Trophoblast cell (in vitro differentiated cells and primary cell): ENCODE measurements at regions not wholly inside any gene's neighbourhood (a gene's known extent, or its start where the extent isn't known, plus 50 kb on each side); places are given as distances from the start of the nearest gene placed in this dataset.
"Not testable (repeated sequence)": the region's sequence is repeated elsewhere in the genome, so short reads cannot be mapped to it uniquely, and the experiment has no call there.

Source experiments
- DNase-seq, 2 donors: peaks; one replicate each; pipeline ENCODE4 v3.0.0-alpha.2; 2016
- H2AFZ ChIP-seq: 2 replicates; pipeline ENCODE4 v1.6.1; 2013; ENCODE audit warnings: low read length, moderate library complexity, mild to moderate bottlenecking; ENCODE audit not compliant: insufficient read depth, poor library complexity
- H2AK5ac ChIP-seq: 2 replicates; pipeline ENCODE4 v1.6.1; 2013; ENCODE audit warnings: mild to moderate bottlenecking, low read length
- H2BK120ac ChIP-seq: 2 replicates; pipeline ENCODE4 v1.6.1; 2013; ENCODE audit warnings: low read length, mild to moderate bottlenecking, moderate library complexity; ENCODE audit not compliant: insufficient read depth, poor library complexity
- H2BK12ac ChIP-seq: 2 replicates; pipeline ENCODE4 v1.6.1; 2013; ENCODE audit warnings: mild to moderate bottlenecking, low read length, moderate library complexity
- H2BK5ac ChIP-seq: 2 replicates; pipeline ENCODE4 v1.6.1; 2013; ENCODE audit warnings: low read length, low read depth, moderate library complexity, mild to moderate bottlenecking; ENCODE audit not compliant: poor library complexity
- H3K14ac ChIP-seq: 2 replicates; pipeline ENCODE4 v1.6.1; 2013; ENCODE audit warnings: mild to moderate bottlenecking, low read length
- H3K18ac ChIP-seq: 2 replicates; pipeline ENCODE4 v1.6.1; 2013; ENCODE audit warnings: mild to moderate bottlenecking, low read length
- H3K23ac ChIP-seq: 2 replicates; pipeline ENCODE4 v1.6.1; 2013; ENCODE audit warnings: low read length
- H3K27ac ChIP-seq: 2 replicates; pipeline ENCODE4 v1.5.1; 2013; ENCODE audit warnings: low read depth, mild to moderate bottlenecking, inconsistent platforms, low read length, moderate library complexity
- H3K27me3 ChIP-seq: 2 replicates; pipeline ENCODE4 v1.6.1; 2013; ENCODE audit warnings: inconsistent platforms, mild to moderate bottlenecking, low read length, moderate library complexity; ENCODE audit not compliant: insufficient read depth
- H3K36me3 ChIP-seq, 2 experiments: 1 replicate in 1 of 2; 2 replicates in 1 of 2; pipeline ENCODE4 v1.6.1; 2013; ENCODE audit warnings: low read length in 2 of 2, mild to moderate bottlenecking in 2 of 2, moderate library complexity in 1 of 2; ENCODE audit not compliant: insufficient read depth in 2 of 2, control insufficient read depth in 1 of 2
- H3K4ac ChIP-seq: 2 replicates; pipeline ENCODE4 v1.6.1; 2013; ENCODE audit warnings: low read depth, mild to moderate bottlenecking, low read length, moderate library complexity
- H3K4me1 ChIP-seq, 2 experiments: 1 replicate in 1 of 2; 2 replicates in 1 of 2; pipeline ENCODE4 v1.6.1; 2013; ENCODE audit warnings: low read length in 2 of 2, mild to moderate bottlenecking in 2 of 2, moderate library complexity in 1 of 2; ENCODE audit not compliant: insufficient read depth in 2 of 2, control insufficient read depth in 1 of 2
- H3K4me2 ChIP-seq: 2 replicates; pipeline ENCODE4 v1.6.1; 2013; ENCODE audit warnings: inconsistent platforms, mild to moderate bottlenecking, low read length, moderate library complexity
- H3K4me3 ChIP-seq: 2 replicates; pipeline ENCODE4 v1.5.1; 2013; ENCODE audit warnings: mild to moderate bottlenecking, low read depth, low read length, inconsistent platforms
- H3K79me1 ChIP-seq: one replicate; pipeline ENCODE4 v1.6.1; 2013; ENCODE audit warnings: low read length
- H3K79me2 ChIP-seq: 2 replicates; pipeline ENCODE4 v1.6.1; 2013; ENCODE audit warnings: low read length, mild to moderate bottlenecking; ENCODE audit not compliant: control insufficient read depth, insufficient read depth, poor library complexity
- H3K9ac ChIP-seq: 2 replicates; pipeline ENCODE4 v1.6.1; 2013; ENCODE audit warnings: mild to moderate bottlenecking, low read length
- H3K9me3 ChIP-seq: 2 replicates; pipeline ENCODE4 v1.6.1; 2013; ENCODE audit warnings: low read depth, mild to moderate bottlenecking, control low read depth, inconsistent platforms, low read length; ENCODE audit not compliant: insufficient read depth
- H4K12ac ChIP-seq: 2 replicates; pipeline ENCODE4 v1.6.1; 2013; ENCODE audit warnings: low read depth, mild to moderate bottlenecking, low read length, moderate library complexity
- H4K8ac ChIP-seq: 2 replicates; pipeline ENCODE4 v1.6.1; 2013; ENCODE audit warnings: low read depth, mild to moderate bottlenecking, low read length, moderate library complexity
- H4K91ac ChIP-seq: one replicate; pipeline ENCODE4 v1.6.1; 2013; ENCODE audit warnings: low read depth, mild to moderate bottlenecking, low read length, moderate library complexity
- WGBS: extraction: QIAGEN DNeasy Blood & Tissue Kit; methylation state at CpG from one replicate; pipeline ENCODE4 v1.1.7; 2013; ENCODE audit warnings: missing lambda C conversion rate; ENCODE audit not compliant: insufficient read length, insufficient coverage; ENCODE audit errors: extremely low coverage; 5-methylcytosine and 5-hydroxymethylcytosine counted together

- not testable (repeated sequence) for H3K79me2 ChIP-seq, H3K4me3 ChIP-seq, H3K23ac ChIP-seq, H4K12ac ChIP-seq, H3K4ac ChIP-seq, H3K9ac ChIP-seq, H3K79me1 ChIP-seq, H3K27me3 ChIP-seq, H3K4me2 ChIP-seq, H3K36me3 ChIP-seq, H2AFZ ChIP-seq, H3K9me3 ChIP-seq, H3K4me1 ChIP-seq
- WGBS, result no CpG with 5 or more reads among the region's 15 CpGs
- Histone ChIP-seq H2BK5ac (peak overlapping the region; percentile 6), H2BK12ac (peak overlapping the region; percentile 8), H2BK120ac (peak overlapping the region; percentile 52), H2AK5ac (peak overlapping the region; percentile 55), H4K8ac (peak overlapping the region; percentile 9), H3K18ac (peak overlapping the region; percentile 33), H4K91ac (peak overlapping the region; percentile 71), H3K14ac (peak overlapping the region; percentile 2), H3K27ac (peak overlapping the region; percentile 33)
- peak in 1 of 2 donors; percentile 26 for DNase-seq
These were observed 93.7 kb downstream of the LSM3 start for GRCh38 chr3:14272041-14272958.

- not testable (repeated sequence) for H4K91ac ChIP-seq, H3K36me3 ChIP-seq, H3K79me2 ChIP-seq, H3K4me2 ChIP-seq, H3K4me3 ChIP-seq, H3K18ac ChIP-seq, H2AFZ ChIP-seq, H3K4me1 ChIP-seq, H3K23ac ChIP-seq, H2BK120ac ChIP-seq, H3K14ac ChIP-seq, H4K8ac ChIP-seq, H2AK5ac ChIP-seq, H2BK12ac ChIP-seq, H3K79me1 ChIP-seq, H4K12ac ChIP-seq, H3K4ac ChIP-seq, H3K9me3 ChIP-seq, H2BK5ac ChIP-seq, H3K27me3 ChIP-seq, H3K9ac ChIP-seq
- WGBS, result no CpG with 5 or more reads among the region's 7 CpGs
- DNase-seq, result peak; percentile 52 to 72
- H3K27ac ChIP-seq, result peak overlapping the region; percentile 63
These were observed 94.4 kb downstream of the LSM3 start for GRCh38 chr3:14272959-14273560.

- Histone ChIP-seq H2BK5ac (no peak overlapping the region), H4K8ac (peak overlapping the region; percentile 51), H3K79me1 (peaks cover 12% of the 10 kb centered on the region)
These were observed 95.4 kb downstream of the LSM3 start for GRCh38 chr3:14273901-14274611.

GRCh38 chr3:14274612-14274936 is 96.0 kb downstream of the LSM3 start:
- H2AK5ac ChIP-seq, result no peak overlapping the region
- no peak overlapping the region for H2BK5ac ChIP-seq
- H3K18ac ChIP-seq, result no peak overlapping the region
- no peak overlapping the region for H2BK120ac ChIP-seq
- no peak for DNase-seq
- no peak overlapping the region for H2AFZ ChIP-seq
- peak overlapping the region; percentile 28 for H4K91ac ChIP-seq
- H3K4me1 ChIP-seq, result peaks cover 20 to 22% of the 10 kb centered on the region in 2 experiments
- no peak overlapping the region for H3K4me2 ChIP-seq
- no peaks in the 10 kb centered on the region for H3K27me3 ChIP-seq
- no peak overlapping the region for H3K4ac ChIP-seq
- H3K9ac ChIP-seq, result no peak overlapping the region
- H3K79me2 ChIP-seq, result no peaks in the 10 kb centered on the region
- H3K4me3 ChIP-seq, result no peak overlapping the region
- no peak overlapping the region for H3K23ac ChIP-seq
- H3K27ac ChIP-seq, result no peak overlapping the region
- no peak overlapping the region for H4K8ac ChIP-seq
- no CpG with 5 or more reads among the region's 6 CpGs for WGBS
- H3K36me3 ChIP-seq, result no peaks in the 10 kb centered on the region
- no peak overlapping the region for H2BK12ac ChIP-seq
- no peak overlapping the region for H4K12ac ChIP-seq
- H3K14ac ChIP-seq, result no peak overlapping the region
- no peaks in the 10 kb centered on the region for H3K9me3 ChIP-seq
- H3K79me1 ChIP-seq, result peaks cover 16% of the 10 kb centered on the region

More at GRCh38 chr3:14273901-14274611, 95.4 kb downstream of the LSM3 start:
- H3K9ac ChIP-seq, result no peak overlapping the region
- WGBS, result no CpG with 5 or more reads among the region's 9 CpGs
- peak; percentile 91 to 93 for DNase-seq
- H4K12ac ChIP-seq, result no peak overlapping the region
- peak overlapping the region; percentile 63 for H3K27ac ChIP-seq
- no peaks in the 10 kb centered on the region for H3K36me3 ChIP-seq
- peak overlapping the region; percentile 43 for H4K91ac ChIP-seq
- peak overlapping the region; percentile 18 for H2AK5ac ChIP-seq
- H3K4me2 ChIP-seq, result no peak overlapping the region
- H3K4me1 ChIP-seq, result peaks cover 15 to 18% of the 10 kb centered on the region in 2 experiments
- no peaks in the 10 kb centered on the region for H3K79me2 ChIP-seq
- H3K9me3 ChIP-seq, result no peaks in the 10 kb centered on the region
- no peak overlapping the region for H2AFZ ChIP-seq
- H3K14ac ChIP-seq, result peak overlapping the region; percentile 14
- peak overlapping the region; percentile 21 for H2BK120ac ChIP-seq
- no peak overlapping the region for H3K23ac ChIP-seq
- no peak overlapping the region for H3K4ac ChIP-seq
- H3K27me3 ChIP-seq, result no peaks in the 10 kb centered on the region
- no peak overlapping the region for H3K18ac ChIP-seq
- H3K4me3 ChIP-seq, result no peak overlapping the region
- H2BK12ac ChIP-seq, result peak overlapping the region; percentile 19
